DOHH2 (cell line): ENCODE measurements at regions not wholly inside any gene's neighbourhood (a gene's known extent, or its start where the extent isn't known, plus 50 kb on each side); places are given as distances from the start of the nearest gene placed in this dataset.

ENCODE experiments used
- H3F3A ChIP-seq: fragments of 200-600 bp; sonication (generic), shearing (Covaris generic); 2 replicates; pipeline ENCODE4 v1.6.0; 2016; ENCODE audit warnings: antibody characterized with exemption, mild to moderate bottlenecking; ENCODE audit not compliant: control insufficient read depth, insufficient read depth
- H3K27ac ChIP-seq: fragments of 200-600 bp; sonication (generic); 2 replicates; pipeline ENCODE4 v1.5.1; 2014; ENCODE audit warnings: low read depth, mild to moderate bottlenecking, low read length, moderate library complexity
- H3K27me3 ChIP-seq: fragments of 200-600 bp; sonication (generic); 2 replicates; pipeline ENCODE4 v1.6.1; 2014; ENCODE audit warnings: mild to moderate bottlenecking, low read length, mixed read lengths; ENCODE audit not compliant: control insufficient read depth
- H3K36me3 ChIP-seq: fragments of 200-600 bp; sonication (generic); 2 replicates; pipeline ENCODE4 v1.6.1; 2014; ENCODE audit warnings: mild to moderate bottlenecking, low read length, moderate library complexity, mixed read lengths; ENCODE audit not compliant: control insufficient read depth
- H3K4me1 ChIP-seq: fragments of 200-600 bp; sonication (generic); 2 replicates; pipeline ENCODE4 v1.6.1; 2014; ENCODE audit warnings: mild to moderate bottlenecking, low read length, mixed read lengths; ENCODE audit not compliant: control insufficient read depth
- H3K4me2 ChIP-seq: fragments of 200-600 bp; sonication (generic); 2 replicates; pipeline ENCODE4 v1.6.0; 2014; ENCODE audit warnings: mild to moderate bottlenecking, low read length, moderate library complexity
- H3K4me3 ChIP-seq: fragments of 200-600 bp; sonication (generic); 2 replicates; pipeline ENCODE4 v1.5.1; 2014; ENCODE audit warnings: mild to moderate bottlenecking, low read length, mixed read lengths
- H3K79me2 ChIP-seq: fragments of 200-600 bp; sonication (generic); 2 replicates; pipeline ENCODE4 v1.6.1; 2014; ENCODE audit warnings: mild to moderate bottlenecking, low read length, mixed read lengths; ENCODE audit not compliant: control insufficient read depth
- H3K9me2 ChIP-seq: fragments of 200-600 bp; sonication (generic); replicated peaks from 2 replicates; pipeline ENCODE4 v1.6.1; 2014; ENCODE audit warnings: mild to moderate bottlenecking, low read length, mixed read lengths; ENCODE audit not compliant: control insufficient read depth
- H3K9me3 ChIP-seq: fragments of 200-600 bp; sonication (generic); 2 replicates; pipeline ENCODE4 v1.6.1; 2014; ENCODE audit warnings: antibody characterized with exemption, low read length, mixed read lengths; ENCODE audit not compliant: control insufficient read depth, insufficient read depth
- H4K20me1 ChIP-seq: fragments of 200-600 bp; sonication (generic); 2 replicates; pipeline ENCODE4 v1.6.0; 2014; ENCODE audit warnings: low read depth, mild to moderate bottlenecking, antibody characterized with exemption, low read length, moderate library complexity; ENCODE audit not compliant: control insufficient read depth, insufficient read depth
- EZH2phosphoT487 ChIP-seq: fragments of 200-600 bp; sonication (generic); IDR thresholded peaks from 2 replicates; pipeline ENCODE4 v1.6.1; 2017; ENCODE audit warnings: borderline replicate concordance, mild to moderate bottlenecking, antibody characterized with exemption, low read length, moderate library complexity, mixed read lengths
- TF ChIP-seq, protein P1 (sequence below): fragments of 200-600 bp; sonication (generic); IDR thresholded peaks from one replicate; pipeline ENCODE4 v1.5.1; 2014; ENCODE audit warnings: antibody characterized with exemption, mild to moderate bottlenecking, low read depth, low read length; ENCODE audit not compliant: poor library complexity, severe bottlenecking

DNA sequence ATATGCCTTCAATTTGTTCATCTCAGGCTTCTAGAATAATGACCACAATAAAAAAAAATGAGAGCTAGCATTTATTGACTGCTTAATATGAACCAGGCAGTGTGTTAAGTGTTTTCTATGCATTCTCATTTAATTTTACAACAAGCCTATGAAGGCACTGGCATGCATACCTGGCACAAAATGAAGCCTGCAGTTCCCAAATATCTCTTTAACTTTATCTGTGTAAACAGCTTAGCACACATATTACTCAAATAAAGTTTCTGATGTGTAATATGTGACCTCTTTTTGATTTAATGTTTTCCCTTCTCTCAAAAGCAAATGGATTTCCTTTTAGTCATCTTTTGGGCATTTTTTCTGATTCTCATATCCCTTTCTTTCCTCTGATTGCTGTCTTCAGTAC lies 671.8 kb downstream of the PCDH7 start:
- H3K4me3 ChIP-seq, result no peak overlapping the region
- no peaks in the 10 kb centered on the region for H3K4me1 ChIP-seq
- H3K9me2 ChIP-seq, result no peaks in the 10 kb centered on the region
- no peak overlapping the region for H3K27ac ChIP-seq
- H3K79me2 ChIP-seq, result no peaks in the 10 kb centered on the region
- no peak overlapping the region for H3K4me2 ChIP-seq
- no peaks in the 10 kb centered on the region for H3K27me3 ChIP-seq
- H4K20me1 ChIP-seq, result no peaks in the 10 kb centered on the region
- no peaks in the 10 kb centered on the region for H3K9me3 ChIP-seq
- no peaks in the 10 kb centered on the region for H3F3A ChIP-seq
- no peaks in the 10 kb centered on the region for H3K36me3 ChIP-seq
- TF ChIP-seq, protein P1, sequence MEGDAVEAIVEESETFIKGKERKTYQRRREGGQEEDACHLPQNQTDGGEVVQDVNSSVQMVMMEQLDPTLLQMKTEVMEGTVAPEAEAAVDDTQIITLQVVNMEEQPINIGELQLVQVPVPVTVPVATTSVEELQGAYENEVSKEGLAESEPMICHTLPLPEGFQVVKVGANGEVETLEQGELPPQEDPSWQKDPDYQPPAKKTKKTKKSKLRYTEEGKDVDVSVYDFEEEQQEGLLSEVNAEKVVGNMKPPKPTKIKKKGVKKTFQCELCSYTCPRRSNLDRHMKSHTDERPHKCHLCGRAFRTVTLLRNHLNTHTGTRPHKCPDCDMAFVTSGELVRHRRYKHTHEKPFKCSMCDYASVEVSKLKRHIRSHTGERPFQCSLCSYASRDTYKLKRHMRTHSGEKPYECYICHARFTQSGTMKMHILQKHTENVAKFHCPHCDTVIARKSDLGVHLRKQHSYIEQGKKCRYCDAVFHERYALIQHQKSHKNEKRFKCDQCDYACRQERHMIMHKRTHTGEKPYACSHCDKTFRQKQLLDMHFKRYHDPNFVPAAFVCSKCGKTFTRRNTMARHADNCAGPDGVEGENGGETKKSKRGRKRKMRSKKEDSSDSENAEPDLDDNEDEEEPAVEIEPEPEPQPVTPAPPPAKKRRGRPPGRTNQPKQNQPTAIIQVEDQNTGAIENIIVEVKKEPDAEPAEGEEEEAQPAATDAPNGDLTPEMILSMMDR, result no peak
- no peak for TF ChIP-seq EZH2phosphoT487

DNA sequence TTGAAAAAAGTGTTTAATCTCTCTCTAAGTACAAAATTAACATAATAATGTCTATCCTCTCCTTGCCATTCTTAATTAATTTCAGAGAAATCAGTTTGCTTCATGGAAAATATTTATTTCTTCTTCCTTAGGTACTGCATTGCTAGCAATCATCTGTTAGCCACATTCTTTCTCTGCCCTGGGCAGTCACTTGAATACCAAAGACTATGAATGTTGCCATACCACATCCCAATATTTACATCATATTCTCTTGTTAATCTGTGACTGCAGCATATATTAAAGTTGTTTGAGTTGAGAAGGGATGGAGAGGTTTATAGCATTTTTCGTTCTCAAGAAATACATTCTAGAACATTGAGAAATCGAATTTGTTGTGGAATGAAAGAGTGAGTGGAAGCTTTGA lies 672.8 kb downstream of the PCDH7 start:
- no peak for TF ChIP-seq EZH2phosphoT487
- TF ChIP-seq, protein P1, result no peak
- Histone ChIP-seq H3K9me2 (no peaks in the 10 kb centered on the region), H3K9me3 (no peaks in the 10 kb centered on the region), H3K36me3 (no peaks in the 10 kb centered on the region), H3K4me1 (no peaks in the 10 kb centered on the region), H3K4me3 (no peak overlapping the region), H4K20me1 (no peaks in the 10 kb centered on the region), H3K79me2 (no peaks in the 10 kb centered on the region), H3F3A (no peaks in the 10 kb centered on the region), H3K4me2 (no peak overlapping the region), H3K27me3 (no peaks in the 10 kb centered on the region), H3K27ac (no peak overlapping the region)

DNA sequence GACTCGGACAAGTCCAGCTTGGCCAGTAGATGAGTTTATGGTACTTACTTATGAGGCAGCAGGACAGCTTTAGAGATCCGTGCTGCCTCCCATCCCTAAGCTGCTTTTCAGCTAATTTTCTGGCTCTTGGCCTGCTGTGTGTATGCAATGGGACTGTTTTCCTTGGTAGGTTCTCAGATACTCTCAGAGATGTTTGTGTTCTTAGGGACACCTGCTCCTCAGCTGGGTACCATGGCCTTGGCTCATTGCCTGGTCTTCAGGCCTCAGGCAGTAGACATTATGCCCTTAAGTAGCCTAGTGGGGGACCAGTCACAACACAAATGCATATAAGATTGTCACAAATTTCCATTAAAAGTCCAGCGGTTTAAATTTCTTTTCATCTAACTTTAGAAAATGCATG lies 688.0 kb downstream of the PCDH7 start:
- H3K27ac ChIP-seq, result no peak overlapping the region
- H3K9me2 ChIP-seq, result no peaks in the 10 kb centered on the region
- no peaks in the 10 kb centered on the region for H4K20me1 ChIP-seq
- no peak overlapping the region for H3K4me2 ChIP-seq
- no peaks in the 10 kb centered on the region for H3K79me2 ChIP-seq
- TF ChIP-seq, protein P1, result no peak
- TF ChIP-seq EZH2phosphoT487, result no peak
- H3K9me3 ChIP-seq, result no peaks in the 10 kb centered on the region
- no peak overlapping the region for H3K4me3 ChIP-seq
- no peaks in the 10 kb centered on the region for H3K36me3 ChIP-seq
- no peaks in the 10 kb centered on the region for H3F3A ChIP-seq
- H3K27me3 ChIP-seq, result no peaks in the 10 kb centered on the region
- no peaks in the 10 kb centered on the region for H3K4me1 ChIP-seq

DNA sequence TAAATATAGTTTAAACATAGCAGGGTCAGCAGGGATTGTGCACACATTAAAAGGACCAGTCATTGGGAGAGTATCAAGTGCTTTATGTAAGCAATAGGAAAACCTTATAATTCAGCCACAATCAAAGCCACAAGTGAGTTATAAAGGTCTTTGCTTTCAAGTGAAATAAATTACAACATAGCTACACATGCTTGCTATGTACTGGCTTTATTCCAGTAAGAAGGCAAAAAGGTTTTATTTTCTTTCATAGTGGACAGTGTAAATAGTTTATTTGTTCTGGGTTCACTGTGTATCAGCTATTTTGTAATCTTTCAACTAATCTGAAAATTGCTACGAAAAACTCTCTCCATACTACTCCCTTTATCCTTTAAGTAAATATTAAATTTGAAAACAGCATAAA lies 691.4 kb downstream of the PCDH7 start:
- Histone ChIP-seq H3K27ac (no peak overlapping the region), H3F3A (no peaks in the 10 kb centered on the region), H3K9me3 (no peaks in the 10 kb centered on the region), H3K36me3 (no peaks in the 10 kb centered on the region), H3K4me2 (no peak overlapping the region), H3K4me3 (no peak overlapping the region), H3K79me2 (no peaks in the 10 kb centered on the region), H3K9me2 (no peaks in the 10 kb centered on the region; the same call in 1 of the 2 replicates), H3K27me3 (no peaks in the 10 kb centered on the region), H3K4me1 (no peaks in the 10 kb centered on the region), H4K20me1 (no peaks in the 10 kb centered on the region)
- TF ChIP-seq, protein P1, result no peak
- no peak for TF ChIP-seq EZH2phosphoT487
